Tongue (tissue), 1 donor: ENCODE measurements at regions not wholly inside any gene's neighbourhood (a gene's known extent, or its start where the extent isn't known, plus 50 kb on each side); places are given as distances from the start of the nearest gene placed in this dataset.

Experiments
- DNase-seq: peaks from one replicate; pipeline ENCODE4 v3.0.0-alpha.2; 2015

GRCh38 chr13:106382534-106382933 is 152.9 kb downstream of the EFNB2 start:
- DNase-seq: no peak

GRCh38 chr13:106381091-106381490 is 154.4 kb downstream of the EFNB2 start:
- no peak for DNase-seq

GRCh38 chr13:106377931-106378662 is 157.4 kb downstream of the EFNB2 start:
- no peak for DNase-seq

- DNase-seq: no peak
These were observed 158.1 kb downstream of the EFNB2 start for GRCh38 chr13:106377341-106377740.

- no peak for DNase-seq
These were observed 158.9 kb downstream of the EFNB2 start for GRCh38 chr13:106376401-106377112.

GRCh38 chr13:106375085-106375484 is 160.4 kb downstream of the EFNB2 start:
- no peak for DNase-seq

- DNase-seq: no peak
These were observed 160.8 kb downstream of the EFNB2 start for GRCh38 chr13:106374631-106375030.

GRCh38 chr13:106373989-106374572 is 161.4 kb downstream of the EFNB2 start:
- peak; percentile 34 for DNase-seq

GRCh38 chr13:106373304-106373988 is 162.0 kb downstream of the EFNB2 start:
- DNase-seq: no peak

- DNase-seq: no peak
These were observed 163.0 kb downstream of the EFNB2 start for GRCh38 chr13:106372199-106373155.

GRCh38 chr13:106371024-106371423 is 164.4 kb downstream of the EFNB2 start:
- DNase-seq: no peak

- no peak for DNase-seq
These were observed 165.6 kb downstream of the EFNB2 start for GRCh38 chr13:106369858-106370257.

GRCh38 chr13:106369091-106369490 is 166.4 kb downstream of the EFNB2 start:
- DNase-seq: peak; percentile 27

GRCh38 chr13:106367361-106367971 is 168.0 kb downstream of the EFNB2 start:
- no peak for DNase-seq

- no peak for DNase-seq
These were observed 172.8 kb downstream of the EFNB2 start for GRCh38 chr13:106362707-106363106.

GRCh38 chr13:106361621-106362020 is 173.8 kb downstream of the EFNB2 start:
- DNase-seq: no peak

GRCh38 chr13:106357198-106357597 is 178.3 kb downstream of the EFNB2 start:
- DNase-seq: no peak

- no peak for DNase-seq
These were observed 179.6 kb downstream of the EFNB2 start for GRCh38 chr13:106355866-106356265.

GRCh38 chr13:106354961-106355360 is 180.5 kb downstream of the EFNB2 start:
- DNase-seq: no peak

GRCh38 chr13:106352850-106353249 is 182.6 kb downstream of the EFNB2 start:
- no peak for DNase-seq

- DNase-seq: no peak
These were observed 184.2 kb downstream of the EFNB2 start for GRCh38 chr13:106351251-106351650.
